ENCODE measurements at regions not wholly inside any gene's neighbourhood (a gene's known extent, or its start where the extent isn't known, plus 50 kb on each side); places are given as distances from the start of the nearest gene placed in this dataset.

DNA sequence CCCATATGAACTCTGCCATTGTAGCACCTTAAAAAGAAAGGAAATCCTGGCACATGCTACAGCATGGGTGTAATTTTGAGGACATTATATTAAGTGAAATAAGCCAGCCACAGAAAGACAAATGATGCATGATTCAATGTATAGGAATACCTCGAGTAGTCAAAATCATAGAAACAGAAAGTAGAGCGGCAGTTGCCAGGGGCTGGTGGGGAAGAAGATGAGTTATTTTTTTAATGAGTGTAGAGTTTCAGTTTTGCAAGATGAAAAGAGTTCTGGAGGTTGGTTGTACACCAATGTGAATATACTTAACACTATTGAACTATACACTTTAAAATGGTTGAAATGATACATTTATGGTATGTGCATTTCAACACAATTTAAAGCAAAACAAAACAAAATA, 133.0 kb downstream of the ZDHHC21 start:
- no peak for DNase-seq (ENCODE audit: low read depth in 2 of 2)

DNA sequence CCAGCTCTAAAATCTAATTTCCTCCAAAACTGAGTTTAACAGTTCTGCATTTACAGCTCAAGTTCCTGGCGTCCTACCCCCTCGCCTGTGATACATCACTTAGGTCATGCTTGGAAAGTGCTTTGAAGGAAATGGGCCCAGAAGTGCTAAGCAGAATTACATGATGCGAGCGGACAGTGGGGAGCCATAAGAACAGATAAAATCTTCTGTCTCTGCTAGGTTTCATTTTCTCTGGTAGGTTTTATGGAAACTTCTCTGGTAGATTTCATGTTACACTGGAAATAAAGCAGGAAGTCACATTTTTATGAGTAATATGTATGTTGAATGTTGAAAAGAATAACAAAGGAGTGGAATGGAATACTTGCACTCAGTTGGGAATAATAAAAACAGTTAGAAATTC, 138.3 kb downstream of the ZDHHC21 start:
- no peak for DNase-seq (ENCODE audit: low read depth in 2 of 2)

DNA sequence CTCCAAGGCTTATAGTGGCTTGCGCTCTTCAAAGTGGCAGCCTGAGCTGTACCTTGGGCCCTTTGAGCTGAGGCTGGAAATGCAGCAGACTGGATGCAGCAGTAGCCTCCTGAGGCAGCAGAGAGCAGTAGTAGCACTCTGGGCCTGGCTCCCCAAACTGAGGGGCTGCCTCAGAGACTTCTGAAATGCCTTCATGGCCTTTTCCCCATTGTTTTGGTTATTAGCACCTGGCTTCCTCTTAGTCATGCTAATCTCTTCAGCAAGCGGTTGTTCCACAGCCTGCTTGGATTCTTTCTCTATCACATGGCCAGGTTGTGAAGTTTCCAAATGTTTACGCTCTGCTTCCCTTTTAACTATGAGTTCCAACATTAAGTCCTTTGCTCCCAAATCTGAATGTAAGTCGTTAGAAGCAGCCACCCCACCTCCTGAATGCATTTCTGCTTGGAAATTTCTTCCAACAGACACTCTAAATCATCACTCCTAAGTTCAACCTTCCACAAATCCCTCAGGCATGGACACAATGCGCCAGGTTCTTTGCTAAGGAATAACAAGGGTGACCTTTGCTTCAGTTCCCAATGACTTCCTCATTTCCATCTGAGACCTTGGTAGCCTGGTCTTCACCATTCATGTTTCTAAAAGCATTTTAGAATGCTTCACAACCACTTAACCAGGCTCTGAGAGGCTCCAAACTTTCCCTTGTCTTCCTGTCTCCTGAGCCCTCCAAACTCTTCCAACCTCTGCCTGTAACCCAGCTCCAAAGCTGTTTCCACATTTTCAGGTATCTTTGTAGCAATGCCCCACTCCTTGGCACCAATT, 145.8 kb downstream of the ZDHHC21 start:
- DNase-seq (ENCODE audit: low read depth in 2 of 2) = no peak

DNA sequence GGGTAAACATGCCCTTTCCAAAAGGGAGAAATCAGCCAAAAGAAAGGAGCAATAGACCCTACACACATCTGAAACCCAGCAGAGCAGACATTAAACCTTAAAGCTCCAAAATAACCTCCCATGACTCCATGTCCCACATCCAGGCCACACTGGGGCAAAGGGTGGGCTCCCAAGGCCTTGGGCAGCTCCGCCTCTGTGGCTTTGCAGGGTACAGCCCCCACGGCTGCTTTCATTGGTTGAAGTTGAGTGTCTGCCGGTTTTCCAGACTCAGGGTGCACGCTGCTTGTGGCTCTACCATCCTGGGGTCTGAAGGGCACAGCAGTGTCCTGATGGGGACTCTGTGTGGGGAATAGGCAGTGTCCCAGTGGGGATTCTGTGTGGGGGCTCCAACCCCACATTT, 146.5 kb downstream of the ZDHHC21 start:
- no peak for DNase-seq (ENCODE audit: low read depth in 2 of 2)

DNA sequence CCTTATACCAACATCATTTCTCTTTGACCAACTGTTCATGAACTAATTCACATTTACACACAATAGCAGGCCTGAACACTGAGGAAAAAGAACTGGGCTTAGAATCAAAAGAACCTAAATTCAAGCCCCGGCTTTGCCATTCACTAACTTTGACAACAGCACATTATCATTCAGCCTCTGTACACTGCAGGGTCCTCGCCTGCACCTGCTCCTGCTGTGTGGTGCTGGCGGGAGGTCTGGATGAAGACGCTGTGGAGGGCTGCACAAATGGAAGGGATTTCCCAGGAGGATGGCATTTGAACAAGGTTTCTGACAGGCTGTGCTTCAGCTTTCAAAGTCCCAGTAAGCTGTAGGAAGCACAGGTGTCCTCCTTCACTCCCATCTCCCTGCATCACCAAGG, 151.2 kb downstream of the ZDHHC21 start:
- DNase-seq (ENCODE audit: low read depth in 2 of 2) = no peak

DNA sequence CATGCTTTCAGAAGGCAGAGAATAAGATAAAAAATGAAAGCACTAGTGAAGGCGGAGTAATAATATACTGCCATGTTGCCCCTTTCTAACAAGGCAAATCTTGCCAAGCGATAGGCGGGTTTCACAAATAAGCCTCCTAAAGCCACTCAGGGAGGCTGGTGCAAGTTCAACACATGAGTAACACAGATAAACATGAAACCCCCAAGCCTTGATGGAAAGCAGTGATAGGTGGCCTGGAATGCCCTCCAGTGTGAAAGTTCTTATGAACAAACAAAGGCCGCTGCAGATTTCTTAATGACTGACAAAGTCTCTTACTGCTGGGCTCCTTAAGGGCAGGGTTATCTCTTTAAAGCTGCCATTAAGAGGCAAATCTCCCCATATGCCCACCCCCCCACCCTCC, 154.7 kb downstream of the ZDHHC21 start:
- no peak for DNase-seq (ENCODE audit: low read depth in 2 of 2)

DNA sequence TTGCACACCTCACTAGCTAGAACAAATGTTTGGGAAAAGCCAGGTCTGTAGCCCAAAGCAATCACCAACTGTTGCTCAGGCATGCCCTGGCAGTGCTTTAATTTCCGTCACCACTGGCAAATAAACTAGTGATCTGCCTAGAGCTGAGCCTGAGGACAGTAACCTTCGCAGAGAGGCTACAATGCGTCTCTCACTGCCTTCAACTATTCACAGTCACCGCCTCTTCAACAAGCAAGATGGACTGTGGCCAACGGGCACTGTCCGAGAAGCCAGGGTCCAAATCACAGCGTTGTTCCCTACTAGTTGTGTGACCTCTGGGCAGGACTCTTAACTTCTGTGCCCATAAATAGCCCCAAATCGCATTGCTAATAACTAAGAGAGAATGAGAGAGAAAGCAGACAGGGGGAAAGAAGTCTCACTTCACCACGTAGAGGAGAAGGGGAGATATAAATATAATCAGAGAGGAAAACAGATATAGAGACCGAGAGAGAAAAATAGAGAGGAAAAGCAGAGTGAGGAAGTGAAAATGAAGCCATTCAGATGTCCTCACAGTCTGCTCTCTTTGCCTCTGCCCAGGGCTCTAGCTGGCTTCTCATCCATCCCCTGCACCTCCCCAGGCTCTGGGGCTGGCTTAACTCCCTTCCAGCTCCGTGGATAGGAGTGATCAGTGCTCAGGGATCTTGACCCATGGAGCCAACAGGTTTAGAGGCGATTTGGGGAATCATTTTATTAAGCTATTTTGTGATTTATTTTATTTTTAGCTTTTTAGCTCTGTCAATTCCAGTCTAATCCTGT, 157.9 kb downstream of the ZDHHC21 start:
- no peak for DNase-seq (ENCODE audit: low read depth in 2 of 2)

DNA sequence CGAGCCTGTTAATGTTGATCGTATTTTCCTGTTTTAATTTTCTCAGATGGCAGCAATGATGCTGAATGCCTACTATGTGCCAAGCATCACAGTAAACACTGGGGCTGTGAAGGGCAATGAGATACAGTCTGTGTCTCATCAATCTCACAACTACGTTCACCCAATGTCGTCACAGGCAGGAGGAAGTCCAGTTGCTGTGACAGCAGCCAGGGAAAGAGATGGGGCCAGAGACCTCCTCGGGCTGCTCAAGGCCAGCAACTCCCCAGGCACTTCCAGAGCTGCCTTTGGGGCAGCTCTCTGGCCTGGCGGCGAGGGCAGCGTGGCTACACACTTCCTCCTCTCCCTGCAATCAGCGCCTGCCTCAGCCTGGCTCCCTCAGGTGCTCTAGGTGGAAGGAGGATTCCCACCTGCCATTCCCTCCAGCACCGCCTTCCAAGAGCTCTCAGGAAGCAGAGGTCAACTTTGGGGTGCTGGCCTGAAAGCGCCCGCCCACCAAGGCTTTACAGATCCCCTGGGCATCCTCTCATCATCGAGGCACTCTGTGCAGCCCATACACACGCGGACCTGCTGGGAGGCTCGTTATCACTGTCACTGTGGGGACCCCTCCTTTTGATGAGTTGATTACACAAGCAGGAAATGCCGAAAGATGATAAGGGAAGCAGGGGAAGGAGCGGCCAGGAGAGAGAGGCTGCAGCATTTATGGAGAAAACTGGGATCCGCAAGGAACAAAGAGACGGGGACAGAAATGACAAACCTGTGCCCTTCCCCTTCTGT, 159.2 kb downstream of the ZDHHC21 start:
- DNase-seq (ENCODE audit: low read depth in 2 of 2) = no peak

DNA sequence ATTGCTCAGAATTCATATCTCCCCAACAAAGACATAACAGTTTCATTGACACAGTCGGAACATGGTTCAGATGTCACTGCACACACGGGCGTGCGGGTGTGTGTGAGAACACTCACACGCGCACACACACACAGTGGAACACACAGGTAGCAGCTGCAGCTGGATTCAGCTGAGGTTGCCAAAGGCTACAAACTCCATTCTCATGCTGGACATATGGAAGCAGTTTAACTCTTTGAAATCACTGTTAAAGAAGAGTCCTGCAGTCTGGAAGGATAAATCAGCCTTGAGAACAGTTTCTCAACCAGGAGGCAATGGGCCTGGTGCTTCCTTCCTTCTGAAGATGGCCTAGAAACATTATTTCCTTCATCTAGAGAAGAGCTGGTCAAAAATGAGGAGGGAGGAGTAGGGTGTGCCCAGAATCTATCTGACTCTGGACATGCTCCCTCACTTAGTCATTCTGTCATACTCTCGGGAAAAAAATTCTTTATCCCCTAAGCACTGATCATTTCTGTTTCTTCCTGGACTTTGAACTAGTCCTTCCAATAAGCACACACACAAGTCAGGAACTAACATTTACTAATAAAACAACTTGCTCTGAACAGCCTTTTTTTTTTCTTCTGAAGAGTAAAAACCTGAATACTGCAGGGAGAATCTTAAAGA, 160.6 kb downstream of the ZDHHC21 start:
- no peak for DNase-seq (ENCODE audit: low read depth in 2 of 2)

DNA sequence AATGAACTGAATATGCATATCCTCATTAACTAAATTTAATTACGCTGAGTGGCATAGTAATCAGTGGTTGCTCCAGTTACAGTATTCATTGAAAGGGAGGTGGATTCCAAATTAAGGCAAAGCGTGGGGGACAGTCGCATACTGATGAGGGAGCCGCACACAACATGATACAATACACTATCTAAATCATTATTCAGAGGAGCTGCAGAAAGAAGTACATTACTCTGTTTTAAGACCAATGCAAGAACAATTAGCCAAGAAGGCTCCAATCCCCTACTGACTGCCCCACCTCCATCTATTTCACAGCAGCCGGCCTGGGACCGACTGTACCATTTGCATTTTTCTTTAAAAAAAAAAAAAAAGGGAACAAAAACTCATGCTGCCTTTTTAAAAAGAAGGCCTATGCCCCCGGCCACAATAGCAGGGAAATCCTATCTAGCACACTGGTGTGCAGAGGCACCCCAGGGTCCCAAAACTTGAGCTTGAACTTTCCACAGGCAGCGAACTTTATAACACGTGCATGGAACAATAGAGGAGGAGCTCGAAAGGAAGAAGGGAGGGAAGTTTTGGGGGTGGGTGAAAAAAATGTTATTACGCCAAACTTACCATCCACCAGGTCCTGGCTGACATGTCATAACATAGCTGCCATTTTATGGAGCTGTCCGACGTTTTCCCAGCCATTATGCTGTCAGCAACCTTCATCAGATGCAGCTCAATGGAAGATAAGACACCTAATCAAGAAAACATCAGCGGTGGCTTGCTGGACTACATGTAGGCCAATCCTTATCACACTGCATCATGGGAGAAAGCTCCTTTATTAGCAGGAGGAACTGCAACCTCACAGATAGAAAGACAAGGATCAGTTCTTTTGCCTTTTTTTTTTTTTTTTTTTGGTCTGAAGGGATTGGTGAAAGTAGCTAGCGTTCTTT, 161.6 kb downstream of the ZDHHC21 start:
- DNase-seq (ENCODE audit: low read depth in 2 of 2) = no peak

DNA sequence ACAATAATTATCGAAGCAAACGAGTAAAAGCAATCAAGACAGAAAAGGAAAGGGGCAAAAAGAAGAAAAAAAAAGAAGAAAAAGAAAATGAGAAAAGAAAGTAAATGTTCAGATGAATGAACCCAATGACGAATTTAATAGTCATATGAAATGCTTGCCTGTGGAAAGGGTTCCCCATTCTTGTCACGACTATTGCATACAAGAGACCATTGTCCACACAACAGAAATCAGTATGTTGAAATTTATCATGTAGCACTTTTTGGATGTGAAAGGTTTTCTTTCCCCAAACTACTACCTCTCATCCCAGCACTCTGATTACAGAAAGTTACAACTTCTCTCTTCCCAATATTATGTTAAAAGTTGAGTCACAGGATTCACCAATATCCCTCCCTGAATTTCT, 162.4 kb downstream of the ZDHHC21 start:
- DNase-seq (ENCODE audit: low read depth in 2 of 2) = no peak

DNA sequence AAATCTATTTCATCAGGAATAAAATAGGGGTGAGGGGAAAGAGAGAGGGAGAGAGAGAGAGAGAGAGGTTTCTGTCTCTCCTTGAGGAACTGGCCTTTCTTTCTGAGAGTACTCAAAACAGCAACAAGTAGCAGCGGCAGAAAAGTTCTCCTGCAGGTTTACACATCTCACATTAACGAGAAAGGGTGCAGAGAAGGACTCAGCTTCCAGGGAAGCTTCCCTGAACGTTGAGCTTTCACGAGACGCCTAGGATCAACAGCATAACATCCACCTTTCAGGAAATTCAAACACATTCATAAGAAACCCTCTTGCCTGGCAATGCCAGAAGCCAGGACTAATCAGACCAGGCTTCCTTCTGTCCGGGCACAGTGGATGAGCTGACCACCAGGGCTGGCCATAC, 162.9 kb downstream of the ZDHHC21 start:
- DNase-seq (ENCODE audit: low read depth in 2 of 2) = no peak

DNA sequence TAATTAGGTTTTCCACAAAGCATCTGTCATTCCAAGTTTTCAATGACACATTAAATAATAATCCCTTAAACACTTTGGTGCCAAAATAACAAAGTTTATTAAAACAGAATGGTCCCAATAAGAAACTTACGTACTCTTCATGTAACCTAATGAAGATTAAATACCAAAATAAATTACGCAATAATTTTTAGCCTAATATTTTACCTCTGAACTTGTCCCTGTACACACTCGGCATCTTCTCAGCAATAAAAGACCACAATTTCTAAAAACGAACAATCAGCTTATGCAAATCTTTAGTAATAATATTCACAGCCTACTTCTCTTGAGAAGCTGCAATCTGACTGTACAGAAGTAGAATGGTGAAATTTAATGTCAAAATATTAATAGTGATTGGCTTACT, 163.6 kb downstream of the ZDHHC21 start:
- DNase-seq (ENCODE audit: low read depth in 2 of 2) = no peak

DNA sequence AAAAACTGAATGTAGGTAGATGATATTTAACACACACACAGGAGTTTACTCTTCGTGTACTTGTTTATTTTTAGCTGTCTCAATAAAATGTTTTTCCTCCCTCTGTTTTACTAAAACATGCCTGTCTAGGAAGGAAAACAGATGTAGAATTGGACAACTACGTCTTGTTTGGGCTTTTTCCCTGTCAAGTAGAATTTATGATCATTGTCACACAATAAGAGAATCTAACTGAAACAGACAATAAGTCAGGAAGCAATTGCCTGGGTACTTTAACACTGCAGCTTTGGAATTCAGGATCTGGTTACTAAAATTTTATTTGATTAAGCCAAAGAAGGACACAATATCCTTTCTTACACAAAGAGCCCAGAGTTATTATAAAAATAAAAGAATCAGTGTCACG, 164.2 kb downstream of the ZDHHC21 start:
- DNase-seq (ENCODE audit: low read depth in 2 of 2) = no peak

DNA sequence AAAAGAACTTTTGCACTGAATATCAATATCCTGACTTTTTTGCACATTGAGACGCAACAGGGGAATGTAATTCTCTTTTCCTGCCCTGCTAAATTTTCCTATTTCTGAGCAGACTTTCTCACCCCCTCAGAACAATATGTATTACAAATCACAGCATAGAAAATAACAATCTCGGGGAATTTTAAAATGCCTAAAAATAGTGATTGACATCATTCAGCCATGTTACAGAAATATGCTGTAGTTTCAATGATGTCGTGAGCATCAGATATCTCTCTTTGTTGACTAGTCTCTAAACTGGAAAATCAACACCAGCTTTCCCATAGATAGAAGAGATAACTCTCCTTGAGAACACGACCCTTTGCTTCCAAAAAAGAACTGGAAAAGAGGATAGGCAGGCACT, 166.7 kb downstream of the ZDHHC21 start:
- no peak for DNase-seq (ENCODE audit: low read depth in 2 of 2)

DNA sequence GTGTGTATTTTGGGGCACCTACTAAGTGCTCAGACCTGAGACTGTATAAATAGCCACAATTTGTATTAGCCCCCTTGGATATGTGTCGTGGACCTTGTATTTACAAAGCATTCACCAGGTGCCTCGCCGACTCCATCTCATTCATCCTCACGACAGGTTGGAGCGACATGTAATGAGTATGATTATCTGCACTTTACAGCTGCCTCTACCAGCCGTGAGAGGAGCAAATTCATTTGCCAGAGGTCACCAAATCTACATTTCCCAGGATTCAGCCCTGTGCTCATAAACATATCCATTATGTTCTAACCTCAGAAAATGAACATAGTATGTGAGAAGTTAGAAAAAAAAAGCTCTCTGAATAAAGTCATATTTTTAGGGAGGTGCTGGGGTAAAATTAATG, 167.4 kb downstream of the ZDHHC21 start:
- no peak for DNase-seq (ENCODE audit: low read depth in 2 of 2)

DNA sequence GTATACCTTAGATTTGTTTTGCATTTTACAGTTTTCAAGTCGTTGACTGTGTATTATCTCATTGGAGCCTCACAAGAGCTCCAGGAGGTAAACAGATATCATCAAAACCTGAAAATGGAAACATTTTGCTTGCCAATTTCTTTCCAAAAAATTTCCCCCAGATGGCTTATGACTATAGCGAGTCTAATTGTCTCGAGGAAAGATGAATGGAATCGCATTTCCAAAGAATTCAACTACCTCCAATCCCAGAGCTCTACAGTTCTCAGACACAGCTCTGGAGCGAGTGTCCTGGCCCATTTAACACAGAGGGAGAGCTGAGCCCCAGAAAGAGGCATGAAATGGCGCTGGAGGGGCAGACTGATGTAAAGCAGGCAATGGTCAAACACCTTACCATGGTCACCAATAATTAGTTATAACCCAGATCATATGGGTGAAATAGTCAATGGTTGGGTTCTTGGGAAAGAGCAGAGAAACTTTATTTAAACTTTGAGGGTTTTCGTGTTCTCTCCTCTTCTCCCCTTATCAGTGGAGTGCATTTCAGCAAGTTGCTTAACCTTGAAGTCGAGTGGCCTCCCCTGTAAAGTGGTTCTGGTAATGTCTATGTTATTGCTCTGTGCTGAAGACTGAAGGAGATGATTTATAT, 168.2 kb downstream of the ZDHHC21 start:
- no peak for DNase-seq (ENCODE audit: low read depth in 2 of 2)

DNA sequence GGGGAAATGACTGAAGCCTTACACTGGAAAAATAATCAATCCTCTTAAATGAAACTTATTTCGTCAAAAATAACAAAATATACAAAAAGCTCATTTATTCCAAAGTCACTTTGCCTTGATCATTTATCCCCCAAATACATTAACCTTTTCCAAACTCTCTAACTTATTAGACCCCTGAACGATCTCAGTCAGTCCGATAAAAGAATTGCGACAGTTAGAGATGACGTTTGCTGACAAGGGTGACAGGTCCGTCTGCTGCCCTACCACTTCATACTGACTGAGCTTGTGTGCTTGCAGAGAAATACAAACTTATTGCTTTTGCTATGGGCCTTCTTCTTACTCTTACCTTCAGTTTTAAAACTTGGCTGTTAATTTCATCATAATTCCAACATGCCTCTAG, 169.7 kb downstream of the ZDHHC21 start:
- DNase-seq (ENCODE audit: low read depth in 2 of 2) = no peak

DNA sequence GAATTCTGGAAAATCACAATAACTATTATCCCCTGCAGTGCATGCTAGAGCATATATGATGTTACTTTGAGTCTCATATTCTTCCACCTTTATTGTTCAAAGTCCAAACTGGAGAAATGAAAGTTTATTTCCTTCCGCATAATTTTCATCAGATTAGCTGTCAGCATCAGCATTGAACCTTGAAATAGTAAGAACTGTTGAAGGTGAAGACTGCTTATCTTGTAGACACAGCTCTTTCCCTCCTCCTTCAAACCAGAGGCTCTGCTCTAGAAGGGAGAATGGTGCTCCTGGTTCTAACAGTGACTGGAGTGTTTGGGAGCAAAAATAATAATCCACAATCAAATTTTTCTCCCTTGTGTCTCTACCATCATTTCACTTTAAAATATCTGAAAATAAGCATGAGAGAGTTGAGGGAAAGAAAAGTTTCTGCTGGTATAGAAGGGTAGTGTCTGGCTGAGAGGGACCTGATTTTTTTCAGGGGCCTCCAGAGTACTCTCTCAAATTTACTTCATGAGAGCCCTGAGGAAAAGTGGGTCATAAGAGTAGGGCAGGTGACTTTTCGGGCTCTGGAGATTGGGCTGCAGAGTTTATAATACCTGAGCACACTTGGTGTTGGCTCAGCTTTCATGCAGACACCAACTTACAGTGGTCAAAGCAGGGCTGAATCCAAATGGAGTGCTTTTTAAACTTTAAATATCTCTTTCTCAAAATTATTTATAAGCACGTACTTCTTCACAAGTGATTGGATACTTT, 170.4 kb downstream of the ZDHHC21 start:
- DNase-seq (ENCODE audit: low read depth in 2 of 2) = no peak

DNA sequence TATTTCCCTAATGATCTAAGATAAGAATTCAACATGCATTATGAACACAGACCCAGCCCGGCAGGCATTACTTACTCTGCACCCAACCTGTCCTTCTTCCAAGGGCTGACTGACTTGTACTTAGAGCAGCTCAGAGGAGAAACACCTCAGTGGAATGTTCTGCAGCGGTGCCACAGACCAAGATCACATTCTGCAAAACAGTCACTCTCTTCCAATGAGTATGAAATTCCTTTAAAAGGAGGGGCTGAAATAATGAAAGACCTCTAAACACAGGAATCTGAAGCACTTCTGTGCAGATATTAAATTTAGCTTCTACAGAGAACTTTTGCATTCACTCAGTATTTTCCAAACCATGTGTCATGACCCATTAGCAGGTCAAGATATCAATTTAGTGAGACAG, 172.9 kb downstream of the ZDHHC21 start:
- no peak for DNase-seq (ENCODE audit: low read depth in 2 of 2)

All from stimulated activated CD4-positive, alpha-beta T cell treated with anti-CD3 and anti-CD28 coated beads, Interleukin-15, amount 100 ng/mL, for 48 hours (primary cell).